Gastroesophageal sphincter (tissue), 3 donors: ENCODE measurements at regions not wholly inside any gene's neighbourhood (a gene's known extent, or its start where the extent isn't known, plus 50 kb on each side); places are given as distances from the start of the nearest gene placed in this dataset.

ENCODE experiments used
- CTCF ChIP-seq, 4 experiments: fragments of 200-600 bp in 2 of 4; fragments of 450-650 bp in 2 of 4; sonication (generic) in 1 of 4; IDR thresholded peaks; one replicate each; pipeline ENCODE4 v1.5.1; 2017 to 2019; ENCODE audit warnings: antibody characterized with exemption in 4 of 4, mild to moderate bottlenecking in 2 of 4, moderate library complexity in 2 of 4
- EP300 ChIP-seq: sonication (generic); formaldehyde crosslinking; IDR thresholded peaks from one replicate; pipeline ENCODE4 v1.6.1; 2017; ENCODE audit warnings: antibody characterized with exemption, mild to moderate bottlenecking
- POLR2AphosphoS5 ChIP-seq: sonication (generic); formaldehyde crosslinking; IDR thresholded peaks from one replicate; pipeline ENCODE4 v1.6.1; 2017; ENCODE audit warnings: antibody characterized with exemption

DNA sequence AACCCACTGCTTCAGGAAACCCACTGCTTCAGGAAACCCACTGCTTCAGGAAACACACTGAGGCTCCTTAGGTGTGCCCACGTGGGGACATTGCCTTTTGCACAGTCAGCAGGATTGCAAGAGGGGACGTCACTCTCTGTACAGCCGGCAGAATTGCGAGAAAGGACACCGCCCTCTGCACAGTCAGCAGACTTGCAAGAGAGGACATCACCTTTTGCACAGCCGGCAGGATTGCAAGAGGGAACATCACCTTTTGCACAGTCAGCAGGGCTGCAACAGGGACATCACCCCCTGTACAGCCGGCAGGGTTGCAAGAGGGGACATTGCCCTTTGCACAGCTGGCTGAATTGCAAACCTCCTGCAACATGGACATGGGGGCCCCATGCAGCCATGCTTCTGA is 407.6 kb downstream of the GLRX3 start:
- TF ChIP-seq CTCF (IDR thresholded peaks at IDR 0.05) (no peak), EP300 (no peak), POLR2AphosphoS5 (no peak)
